ENCODE measurements at regions not wholly inside any gene's neighbourhood (a gene's known extent, or its start where the extent isn't known, plus 50 kb on each side); places are given as distances from the start of the nearest gene placed in this dataset.
A peak's percentile ranks its signal among the peaks of the same experiment; 100 is the strongest.

DNA sequence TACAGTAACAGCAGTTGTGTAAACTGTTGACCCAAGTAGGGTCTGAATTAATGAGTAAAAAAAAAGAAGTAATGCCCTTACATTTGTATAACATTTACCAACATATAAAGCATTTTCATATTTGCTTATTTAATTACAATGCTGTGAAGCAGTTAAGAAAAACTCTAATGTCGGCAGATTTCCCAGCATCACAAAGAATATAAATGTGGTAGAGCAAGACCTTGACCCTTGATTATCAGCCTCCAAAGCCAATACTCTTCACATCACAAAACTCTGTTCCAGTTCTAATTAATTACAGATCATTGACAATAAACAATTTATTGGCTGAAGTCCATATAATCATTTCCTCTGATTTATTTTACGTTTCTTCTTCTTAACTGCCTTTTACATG lies 130.2 kb downstream of the DUSP10 start:
- Histone ChIP-seq H3K27me3 (ENCODE audit: low read depth) (no peaks in the 10 kb centered on the region), H3K36me3 (no peaks in the 10 kb centered on the region), H3K4me3 (no peak overlapping the region), H3K27ac (no peak overlapping the region), H3K4me1 (peaks cover 12% of the 10 kb centered on the region), H3K9me3 (no peaks in the 10 kb centered on the region)
- no peak for DNase-seq
- TF ChIP-seq, protein P1, sequence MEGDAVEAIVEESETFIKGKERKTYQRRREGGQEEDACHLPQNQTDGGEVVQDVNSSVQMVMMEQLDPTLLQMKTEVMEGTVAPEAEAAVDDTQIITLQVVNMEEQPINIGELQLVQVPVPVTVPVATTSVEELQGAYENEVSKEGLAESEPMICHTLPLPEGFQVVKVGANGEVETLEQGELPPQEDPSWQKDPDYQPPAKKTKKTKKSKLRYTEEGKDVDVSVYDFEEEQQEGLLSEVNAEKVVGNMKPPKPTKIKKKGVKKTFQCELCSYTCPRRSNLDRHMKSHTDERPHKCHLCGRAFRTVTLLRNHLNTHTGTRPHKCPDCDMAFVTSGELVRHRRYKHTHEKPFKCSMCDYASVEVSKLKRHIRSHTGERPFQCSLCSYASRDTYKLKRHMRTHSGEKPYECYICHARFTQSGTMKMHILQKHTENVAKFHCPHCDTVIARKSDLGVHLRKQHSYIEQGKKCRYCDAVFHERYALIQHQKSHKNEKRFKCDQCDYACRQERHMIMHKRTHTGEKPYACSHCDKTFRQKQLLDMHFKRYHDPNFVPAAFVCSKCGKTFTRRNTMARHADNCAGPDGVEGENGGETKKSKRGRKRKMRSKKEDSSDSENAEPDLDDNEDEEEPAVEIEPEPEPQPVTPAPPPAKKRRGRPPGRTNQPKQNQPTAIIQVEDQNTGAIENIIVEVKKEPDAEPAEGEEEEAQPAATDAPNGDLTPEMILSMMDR (IDR thresholded peaks at IDR 0.05) = no peak
- ATAC-seq = no peak
- intact Hi-C loops (cut with DNase I) = no loop called here

DNA sequence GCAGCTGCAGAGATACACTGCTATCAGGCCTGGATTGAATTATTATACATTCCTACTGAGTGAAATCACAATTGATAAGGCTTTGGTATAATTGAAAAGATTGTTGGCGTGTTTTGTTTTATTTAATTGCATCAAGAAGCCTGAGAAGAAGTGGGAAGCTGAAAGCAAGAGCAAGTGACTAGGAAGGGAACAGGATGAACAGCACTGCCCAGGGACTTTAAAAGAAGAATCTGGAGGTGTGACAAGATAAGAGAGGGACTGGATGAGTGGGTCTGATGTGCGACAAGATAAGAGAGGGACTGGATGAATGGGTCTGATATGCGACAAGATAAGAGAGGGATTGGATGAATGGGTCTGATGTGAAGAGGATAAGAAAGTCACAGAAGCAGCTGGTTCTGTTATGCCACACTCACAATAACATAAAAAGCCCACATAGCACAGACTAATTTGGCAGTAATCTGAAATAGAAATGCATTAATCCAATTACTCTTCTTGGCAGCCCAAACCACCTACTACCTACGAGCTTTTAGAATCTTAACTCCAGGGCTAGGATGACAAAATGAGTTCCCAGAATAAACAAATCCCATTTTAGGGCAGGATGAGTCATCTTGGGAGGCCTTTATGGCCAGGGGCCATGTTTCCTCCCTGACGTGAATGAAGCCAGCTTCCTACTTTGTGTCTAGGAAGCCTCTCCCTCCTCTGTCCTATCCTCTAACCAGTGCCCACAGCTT lies 129.7 kb downstream of the DUSP10 start:
- intact Hi-C loops (cut with DNase I) = no loop called here
- H3K4me3 ChIP-seq = no peak overlapping the region
- peak; percentile 72 to 78 for ATAC-seq
- no peaks in the 10 kb centered on the region for H3K36me3 ChIP-seq
- H3K4me1 ChIP-seq = peaks cover 12% of the 10 kb centered on the region
- DNase-seq = no peak
- TF ChIP-seq, protein P1 (IDR thresholded peaks at IDR 0.05) = no peak
- H3K27me3 ChIP-seq (ENCODE audit: low read depth) = no peaks in the 10 kb centered on the region
- no peaks in the 10 kb centered on the region for H3K9me3 ChIP-seq
- H3K27ac ChIP-seq = no peak overlapping the region

- TF ChIP-seq, protein P1 (IDR thresholded peaks at IDR 0.05) = no peak
- no peak overlapping the region for H3K27ac ChIP-seq
- no peak for DNase-seq
- no peak for ATAC-seq
- no peaks in the 10 kb centered on the region for H3K4me1 ChIP-seq
- H3K4me3 ChIP-seq = no peak overlapping the region
- H3K27me3 ChIP-seq (ENCODE audit: low read depth) = no peaks in the 10 kb centered on the region
- H3K36me3 ChIP-seq = no peaks in the 10 kb centered on the region
- intact Hi-C loops (cut with DNase I) = no loop called here
- H3K9me3 ChIP-seq = no peaks in the 10 kb centered on the region
These were observed 121.2 kb downstream of the DUSP10 start for GRCh38 chr1:221620437-221621384.

DNA sequence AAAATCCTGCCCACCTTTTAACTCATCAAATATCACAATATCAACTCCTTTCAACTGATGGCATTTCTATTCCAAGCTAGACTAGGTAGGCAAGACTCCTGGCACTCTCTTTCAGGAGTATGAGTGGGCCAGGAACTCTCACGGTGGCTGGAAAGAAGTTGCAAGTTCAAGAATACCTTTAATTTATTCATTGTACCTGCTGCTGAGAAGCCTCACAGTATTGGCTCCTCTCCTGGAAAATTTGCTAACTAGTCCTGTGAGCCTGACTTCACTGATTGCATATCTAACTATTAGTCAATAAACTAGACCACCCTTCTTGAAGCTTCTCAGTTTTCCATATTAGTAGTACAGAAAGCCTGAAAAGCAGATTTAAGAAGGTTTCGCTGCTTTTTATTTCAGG lies 120.2 kb downstream of the DUSP10 start:
- no peak for ATAC-seq
- H3K4me1 ChIP-seq = no peaks in the 10 kb centered on the region
- intact Hi-C loops (cut with DNase I) = no loop called here
- TF ChIP-seq, protein P1 (IDR thresholded peaks at IDR 0.05) = no peak
- no peak for DNase-seq
- H3K4me3 ChIP-seq = no peak overlapping the region
- no peaks in the 10 kb centered on the region for H3K36me3 ChIP-seq
- H3K27me3 ChIP-seq (ENCODE audit: low read depth) = no peaks in the 10 kb centered on the region
- H3K9me3 ChIP-seq = no peaks in the 10 kb centered on the region
- H3K27ac ChIP-seq = no peak overlapping the region

GRCh38 chr1:221622389-221622788 lies 119.5 kb downstream of the DUSP10 start:
- Histone ChIP-seq H3K4me1 (no peaks in the 10 kb centered on the region), H3K27ac (no peak overlapping the region), H3K27me3 (ENCODE audit: low read depth) (no peaks in the 10 kb centered on the region), H3K4me3 (no peak overlapping the region), H3K36me3 (no peaks in the 10 kb centered on the region), H3K9me3 (no peaks in the 10 kb centered on the region)
- ATAC-seq = no peak
- DNase-seq = no peak
- intact Hi-C loops (cut with DNase I) = no loop called here
- TF ChIP-seq, protein P1 (IDR thresholded peaks at IDR 0.05) = no peak
